ENCODE measurements at regions not wholly inside any gene's neighbourhood (a gene's known extent, or its start where the extent isn't known, plus 50 kb on each side); places are given as distances from the start of the nearest gene placed in this dataset.

DNA sequence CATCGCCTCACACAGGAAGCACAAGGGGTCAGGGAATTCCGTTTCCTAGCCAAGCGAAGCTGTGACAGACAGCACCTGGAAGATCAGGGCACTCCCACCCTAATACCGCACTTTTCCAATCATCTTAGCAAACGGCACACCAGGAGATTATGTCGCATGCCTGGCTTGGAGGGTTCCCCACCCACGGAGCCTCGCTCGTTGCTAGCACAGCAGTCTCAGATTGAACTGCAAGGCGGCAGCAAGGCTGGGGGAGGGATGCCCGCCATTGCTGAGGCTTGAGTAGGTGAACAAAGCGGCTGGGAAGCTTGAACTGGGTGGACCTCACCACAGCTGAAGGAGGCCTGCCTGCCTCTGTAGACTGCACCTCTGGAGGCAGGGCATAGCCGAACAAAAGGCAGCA, 384.8 kb downstream of the CNTN6 start:
- no peak for TF ChIP-seq POLR2AphosphoS5 (IDR thresholded peaks at IDR 0.05; ENCODE audit: insufficient read depth, low read depth, low read length)
- TF ChIP-seq, protein P1, sequence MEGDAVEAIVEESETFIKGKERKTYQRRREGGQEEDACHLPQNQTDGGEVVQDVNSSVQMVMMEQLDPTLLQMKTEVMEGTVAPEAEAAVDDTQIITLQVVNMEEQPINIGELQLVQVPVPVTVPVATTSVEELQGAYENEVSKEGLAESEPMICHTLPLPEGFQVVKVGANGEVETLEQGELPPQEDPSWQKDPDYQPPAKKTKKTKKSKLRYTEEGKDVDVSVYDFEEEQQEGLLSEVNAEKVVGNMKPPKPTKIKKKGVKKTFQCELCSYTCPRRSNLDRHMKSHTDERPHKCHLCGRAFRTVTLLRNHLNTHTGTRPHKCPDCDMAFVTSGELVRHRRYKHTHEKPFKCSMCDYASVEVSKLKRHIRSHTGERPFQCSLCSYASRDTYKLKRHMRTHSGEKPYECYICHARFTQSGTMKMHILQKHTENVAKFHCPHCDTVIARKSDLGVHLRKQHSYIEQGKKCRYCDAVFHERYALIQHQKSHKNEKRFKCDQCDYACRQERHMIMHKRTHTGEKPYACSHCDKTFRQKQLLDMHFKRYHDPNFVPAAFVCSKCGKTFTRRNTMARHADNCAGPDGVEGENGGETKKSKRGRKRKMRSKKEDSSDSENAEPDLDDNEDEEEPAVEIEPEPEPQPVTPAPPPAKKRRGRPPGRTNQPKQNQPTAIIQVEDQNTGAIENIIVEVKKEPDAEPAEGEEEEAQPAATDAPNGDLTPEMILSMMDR (IDR thresholded peaks at IDR 0.05; ENCODE audit: extremely low read depth in 1 of 2, insufficient read depth in 1 of 2, low read depth in 1 of 2, low read length in 2 of 2): no peak
- TF ChIP-seq POLR2A (IDR thresholded peaks at IDR 0.05; ENCODE audit: low read depth, low read length): no peak
- TF ChIP-seq FOS (IDR thresholded peaks at IDR 0.05; ENCODE audit: borderline replicate concordance, insufficient read depth, low read length): no peak
